ENCODE measurements at regions not wholly inside any gene's neighbourhood (a gene's known extent, or its start where the extent isn't known, plus 50 kb on each side); places are given as distances from the start of the nearest gene placed in this dataset.

DNA sequence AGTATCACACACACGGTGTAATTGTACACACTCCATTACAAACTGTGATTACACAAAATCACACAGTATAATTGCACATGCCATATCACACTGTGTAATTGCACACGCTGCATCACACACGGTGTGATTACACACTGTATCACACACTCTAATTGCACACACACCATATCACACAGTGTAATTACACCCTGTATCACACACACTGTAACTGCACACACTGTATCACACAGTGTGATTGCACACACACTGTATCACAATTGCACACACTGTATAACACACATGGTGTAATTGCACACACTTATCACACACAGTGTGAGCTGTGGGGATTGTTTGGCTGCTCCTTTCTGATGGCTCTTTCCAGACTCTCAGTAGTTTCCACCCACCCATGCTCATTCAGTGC is 162.6 kb upstream of the SGCG start:
- TF ChIP-seq POLR2A (IDR thresholded peaks at IDR 0.05) = no peak
- TF ChIP-seq, protein P1, sequence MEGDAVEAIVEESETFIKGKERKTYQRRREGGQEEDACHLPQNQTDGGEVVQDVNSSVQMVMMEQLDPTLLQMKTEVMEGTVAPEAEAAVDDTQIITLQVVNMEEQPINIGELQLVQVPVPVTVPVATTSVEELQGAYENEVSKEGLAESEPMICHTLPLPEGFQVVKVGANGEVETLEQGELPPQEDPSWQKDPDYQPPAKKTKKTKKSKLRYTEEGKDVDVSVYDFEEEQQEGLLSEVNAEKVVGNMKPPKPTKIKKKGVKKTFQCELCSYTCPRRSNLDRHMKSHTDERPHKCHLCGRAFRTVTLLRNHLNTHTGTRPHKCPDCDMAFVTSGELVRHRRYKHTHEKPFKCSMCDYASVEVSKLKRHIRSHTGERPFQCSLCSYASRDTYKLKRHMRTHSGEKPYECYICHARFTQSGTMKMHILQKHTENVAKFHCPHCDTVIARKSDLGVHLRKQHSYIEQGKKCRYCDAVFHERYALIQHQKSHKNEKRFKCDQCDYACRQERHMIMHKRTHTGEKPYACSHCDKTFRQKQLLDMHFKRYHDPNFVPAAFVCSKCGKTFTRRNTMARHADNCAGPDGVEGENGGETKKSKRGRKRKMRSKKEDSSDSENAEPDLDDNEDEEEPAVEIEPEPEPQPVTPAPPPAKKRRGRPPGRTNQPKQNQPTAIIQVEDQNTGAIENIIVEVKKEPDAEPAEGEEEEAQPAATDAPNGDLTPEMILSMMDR (IDR thresholded peaks at IDR 0.05) = no peak
